ENCODE measurements at regions not wholly inside any gene's neighbourhood (a gene's known extent, or its start where the extent isn't known, plus 50 kb on each side); places are given as distances from the start of the nearest gene placed in this dataset.

GRCh38 chr2:11026286-11026921 is 114.7 kb downstream of the KCNF1 start:
- intact Hi-C loops (cut with DNase I), result no loop called here
- DNase-seq, result no peak

GRCh38 chr2:11027195-11027594 is 115.5 kb downstream of the KCNF1 start:
- WGBS, 2 donors, result 85 to 93% methylated on average over 7 of the region's 7 CpGs
- no peaks in the 10 kb centered on the region for H3K27me3 ChIP-seq
- no peak overlapping the region for H3K4me3 ChIP-seq
- H3K4me1 ChIP-seq, result peaks cover 0 to 7% (median 0%) of the 10 kb centered on the region in 3 donors
- H3K9me3 ChIP-seq, result no peaks in the 10 kb centered on the region
- no peak overlapping the region for H3K27ac ChIP-seq
- H3K36me3 ChIP-seq, result no peaks in the 10 kb centered on the region
- DNase-seq, result no peak
- intact Hi-C loops (cut with DNase I), result no loop called here
- TF ChIP-seq CTCF (IDR thresholded peaks at IDR 0.05) (no peak), POLR2A (IDR thresholded peaks at IDR 0.05) (no peak)

More at GRCh38 chr2:11026286-11026921, 114.7 kb downstream of the KCNF1 start:
- H3K36me3 ChIP-seq, result no peaks in the 10 kb centered on the region
- H3K4me1 ChIP-seq, result peaks cover 0 to 7% (median 0%) of the 10 kb centered on the region in 3 donors
- H3K9me3 ChIP-seq, result no peaks in the 10 kb centered on the region
- no peaks in the 10 kb centered on the region for H3K27me3 ChIP-seq
- no peak overlapping the region for H3K27ac ChIP-seq
- WGBS, 2 donors, result 88 to 89% methylated on average over 9 to 14 of the region's 15 CpGs
- H3K4me3 ChIP-seq, result no peak overlapping the region
- no peak for TF ChIP-seq POLR2A (IDR thresholded peaks at IDR 0.05)
- TF ChIP-seq CTCF (IDR thresholded peaks at IDR 0.05), result no peak

- WGBS, 2 donors, result 50 to 71% methylated on average over 2 to 5 of the region's 5 CpGs
- Histone ChIP-seq H3K4me3 (no peak overlapping the region), H3K27ac (no peak overlapping the region), H3K36me3 (no peaks in the 10 kb centered on the region), H3K27me3 (no peaks in the 10 kb centered on the region), H3K9me3 (no peaks in the 10 kb centered on the region), H3K4me1 (peaks cover 0 to 7% (median 0%) of the 10 kb centered on the region in 3 donors)
- no peak for TF ChIP-seq CTCF (IDR thresholded peaks at IDR 0.05)
- TF ChIP-seq POLR2A (IDR thresholded peaks at IDR 0.05), result no peak
- DNase-seq, result no peak
- intact Hi-C loops (cut with DNase I), result no loop called here
Measured at GRCh38 chr2:11028407-11028916, 116.7 kb downstream of the KCNF1 start.

GRCh38 chr2:11029136-11029535 is 117.4 kb downstream of the KCNF1 start:
- TF ChIP-seq CTCF (IDR thresholded peaks at IDR 0.05) (no peak), POLR2A (IDR thresholded peaks at IDR 0.05) (no peak)
- H3K9me3 ChIP-seq, result no peaks in the 10 kb centered on the region
- H3K27ac ChIP-seq, result no peak overlapping the region
- intact Hi-C loops (cut with DNase I), result no loop called here
- peaks cover 0 to 4% (median 0%) of the 10 kb centered on the region in 3 donors for H3K4me1 ChIP-seq
- no peaks in the 10 kb centered on the region for H3K36me3 ChIP-seq
- H3K27me3 ChIP-seq, result no peaks in the 10 kb centered on the region
- WGBS, 2 donors, result 57 to 71% methylated on average over 6 of the region's 6 CpGs
- no peak for DNase-seq
- no peak overlapping the region for H3K4me3 ChIP-seq

- intact Hi-C loops (cut with DNase I), result no loop called here
- no peak overlapping the region for H3K27ac ChIP-seq
- 74 to 81% methylated on average over 7 of the region's 7 CpGs for WGBS, 2 donors
- no peaks in the 10 kb centered on the region for H3K4me1 ChIP-seq
- TF ChIP-seq CTCF (IDR thresholded peaks at IDR 0.05), result no peak
- TF ChIP-seq POLR2A (IDR thresholded peaks at IDR 0.05), result no peak
- H3K4me3 ChIP-seq, result no peak overlapping the region
- H3K36me3 ChIP-seq, result no peaks in the 10 kb centered on the region
- no peaks in the 10 kb centered on the region for H3K9me3 ChIP-seq
- DNase-seq, result no peak
- H3K27me3 ChIP-seq, result no peaks in the 10 kb centered on the region
Measured at GRCh38 chr2:11030036-11030435, 118.3 kb downstream of the KCNF1 start.
